B cell (primary cell): ENCODE measurements at regions not wholly inside any gene's neighbourhood (a gene's known extent, or its start where the extent isn't known, plus 50 kb on each side); places are given as distances from the start of the nearest gene placed in this dataset.

ENCODE experiments used
- ATAC-seq: fragments of 200-7000 bp; cut with Tn5 transposase; one replicate; pipeline ENCODE4 v1.10.0; 2021; ENCODE audit warnings: low read depth, mild to moderate bottlenecking, moderate number of reproducible peaks, moderate library complexity
- CTCF ChIA-PET: fragments of 350-600 bp; sonication (Branson Sonifier 250); formaldehyde crosslinking; loops from one replicate; lab custom pipeline; 2021; ENCODE audit warnings: antibody characterized with exemption, inconsistent platforms; lab: Charles Lee
- POLR2A ChIA-PET: fragments of 350-600 bp; sonication (Branson Sonifier 250); formaldehyde crosslinking; loops from one replicate; lab custom pipeline; 2021; ENCODE audit warnings: antibody characterized with exemption; lab: Charles Lee
- DNase-seq: peaks from one replicate; pipeline ENCODE4 v3.0.0; 2013
- H2AFZ ChIP-seq: 2 replicates; pipeline ENCODE4 v1.6.1; 2012; ENCODE audit warnings: mild to moderate bottlenecking, low read depth, low read length; ENCODE audit not compliant: insufficient read depth, poor library complexity, severe bottlenecking
- H3K27ac ChIP-seq, 2 donors: 1 replicate in 1 of 2; 2 replicates in 1 of 2; pipeline ENCODE4 v1.5.1; 2012 to 2013; ENCODE audit warnings: low read length in 2 of 2, mild to moderate bottlenecking in 2 of 2, moderate library complexity in 1 of 2
- H3K27me3 ChIP-seq, 4 experiments: fragments of 200-600 bp in 1 of 4; sonication (generic) in 1 of 4; replicated peaks in 1 of 4; 1 replicate in 2 of 4; 2 replicates in 2 of 4; pipeline versions ENCODE4 v1.6.1 to v1.7.0; 2013 to 2016; ENCODE audit warnings: low read length in 3 of 4, mild to moderate bottlenecking in 2 of 4, mixed read lengths in 1 of 4, moderate library complexity in 1 of 4; ENCODE audit not compliant: insufficient read depth in 4 of 4, control insufficient read depth in 3 of 4; ENCODE audit errors: control extremely low read depth in 1 of 4
- H3K36me3 ChIP-seq, 2 experiments: replicated peaks in 1 of 2; 1 replicate in 1 of 2; 2 replicates in 1 of 2; pipeline versions ENCODE4 v1.6.1 to v1.7.1; 2013; ENCODE audit warnings: low read length in 1 of 2; ENCODE audit not compliant: insufficient read depth in 2 of 2, control insufficient read depth in 1 of 2; ENCODE audit errors: control extremely low read depth in 1 of 2, extremely low read depth in 1 of 2
- H3K4me1 ChIP-seq, 2 donors: fragments of 200-600 bp in 1 of 2; sonication (generic) in 1 of 2; 1 replicate in 1 of 2; 2 replicates in 1 of 2; pipeline versions ENCODE4 v1.5.1 to v1.6.1; 2013 to 2017; ENCODE audit warnings: low read length in 2 of 2; ENCODE audit not compliant: control insufficient read depth in 2 of 2, insufficient read depth in 2 of 2
- H3K4me2 ChIP-seq: replicated peaks from 2 replicates; pipeline ENCODE3; 2012; ENCODE audit warnings: mild to moderate bottlenecking, low read depth, low read length; ENCODE audit not compliant: poor library complexity, severe bottlenecking
- H3K4me3 ChIP-seq, 5 experiments: fragments of 200-600 bp in 1 of 5; sonication (generic) in 1 of 5; 1 replicate in 3 of 5; 2 replicates in 2 of 5; pipeline versions ENCODE4 v1.5.1 to v1.7.0; 2011 to 2016; ENCODE audit warnings: low read length in 4 of 5, mild to moderate bottlenecking in 4 of 5, low read depth in 2 of 5, control low read depth in 1 of 5, moderate library complexity in 1 of 5; ENCODE audit not compliant: insufficient read depth in 1 of 5; ENCODE audit errors: control extremely low read depth in 1 of 5, extremely low read depth in 1 of 5
- H3K79me2 ChIP-seq: fragments of 200-600 bp; sonication (generic); one replicate; pipeline ENCODE4 v1.6.0; 2016; ENCODE audit warnings: low read length; ENCODE audit not compliant: control insufficient read depth, insufficient read depth
- H3K9ac ChIP-seq: fragments of 200-600 bp; sonication (generic); 2 replicates; pipeline ENCODE4 v1.6.1; 2017; ENCODE audit warnings: mild to moderate bottlenecking, low read length, moderate library complexity
- H3K9me3 ChIP-seq, 3 donors: one replicate each; pipeline versions ENCODE4 v1.6.1 to v1.7.1; 2013; ENCODE audit warnings: low read length in 2 of 3; ENCODE audit not compliant: control insufficient read depth in 2 of 3, insufficient read depth in 1 of 3; ENCODE audit errors: control extremely low read depth in 1 of 3
- H4K20me1 ChIP-seq: 2 replicates; pipeline ENCODE4 v1.6.0; 2012; ENCODE audit warnings: mild to moderate bottlenecking, low read length; ENCODE audit not compliant: insufficient read depth, control insufficient read depth, poor library complexity, severe bottlenecking
- H3K27ac Mint-ChIP-seq: one replicate; pipeline ENCODE4 v1.8.0; 2021; ENCODE audit warnings: mixed read lengths
- H3K27me3 Mint-ChIP-seq: one replicate; pipeline ENCODE4 v1.8.0; 2021; ENCODE audit warnings: mixed read lengths
- H3K4me1 Mint-ChIP-seq: one replicate; pipeline ENCODE4 v1.8.0; 2021; ENCODE audit warnings: mixed read lengths
- H3K4me3 Mint-ChIP-seq: one replicate; pipeline ENCODE4 v1.8.0; 2021; ENCODE audit warnings: mixed read lengths
- H3K9me3 Mint-ChIP-seq: one replicate; pipeline ENCODE4 v1.8.0; 2022; ENCODE audit warnings: mixed read lengths; ENCODE audit not compliant: insufficient read depth
- EZH2 ChIP-seq: IDR thresholded peaks from 2 replicates; pipeline ENCODE4 v1.6.1; 2012; ENCODE audit warnings: borderline replicate concordance, low read depth, mild to moderate bottlenecking, moderate library complexity, low read length; ENCODE audit not compliant: insufficient read depth, poor library complexity, severe bottlenecking
- WGBS: methylation state at CpG from one replicate; pipeline ENCODE4 v1.1.5; 2013; ENCODE audit warnings: missing lambda C conversion rate; ENCODE audit not compliant: insufficient coverage; 5-methylcytosine and 5-hydroxymethylcytosine counted together
- intact Hi-C: fragments of 100-400 bp; cut with micrococcal nuclease; formaldehyde crosslinking; loops from one replicate; pipeline ENCODE4 v1.10.0; 2022
- TF ChIP-seq, protein P1 (sequence below): fragments of 200-600 bp; IDR thresholded peaks from one replicate; pipeline ENCODE4 v1.8.0; 2022; ENCODE audit warnings: antibody characterized with exemption, mild to moderate bottlenecking

DNA sequence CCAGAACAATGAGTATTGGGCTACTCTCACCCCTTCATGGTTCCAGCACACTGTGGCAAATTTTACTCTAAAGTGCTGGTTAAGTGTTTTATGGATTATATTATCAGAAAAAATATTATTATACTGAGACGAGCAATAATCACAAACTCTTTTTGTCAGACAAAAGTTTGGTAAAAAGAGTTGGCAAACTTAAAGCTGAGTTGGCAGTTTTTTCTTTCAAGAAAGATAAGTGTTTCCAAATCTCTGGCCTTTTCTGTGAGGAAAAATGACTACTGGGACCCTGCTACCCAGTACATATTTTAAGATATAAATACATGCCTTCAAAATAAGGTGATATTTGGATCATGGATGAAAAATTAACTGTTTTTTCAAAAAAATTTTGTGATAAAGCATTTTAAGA is 471.5 kb upstream of the IL12A start:
- POLR2A ChIA-PET: no interaction called here
- no peak overlapping the region for H3K27ac ChIP-seq
- H3K79me2 ChIP-seq: no peaks in the 10 kb centered on the region
- H2AFZ ChIP-seq: no peak overlapping the region
- H3K27ac Mint-ChIP-seq: no peak overlapping the region
- no peaks in the 10 kb centered on the region for H3K27me3 ChIP-seq
- no peak for DNase-seq
- no peaks in the 10 kb centered on the region for H3K4me1 ChIP-seq
- no peaks in the 10 kb centered on the region for H4K20me1 ChIP-seq
- no peak overlapping the region for H3K9ac ChIP-seq
- no peak for ATAC-seq
- no peaks in the 10 kb centered on the region for H3K36me3 ChIP-seq
- H3K27me3 Mint-ChIP-seq: no peaks in the 10 kb centered on the region
- no peaks in the 10 kb centered on the region for H3K9me3 ChIP-seq
- no peak overlapping the region for H3K4me3 Mint-ChIP-seq
- TF ChIP-seq EZH2: no peak
- TF ChIP-seq, protein P1, sequence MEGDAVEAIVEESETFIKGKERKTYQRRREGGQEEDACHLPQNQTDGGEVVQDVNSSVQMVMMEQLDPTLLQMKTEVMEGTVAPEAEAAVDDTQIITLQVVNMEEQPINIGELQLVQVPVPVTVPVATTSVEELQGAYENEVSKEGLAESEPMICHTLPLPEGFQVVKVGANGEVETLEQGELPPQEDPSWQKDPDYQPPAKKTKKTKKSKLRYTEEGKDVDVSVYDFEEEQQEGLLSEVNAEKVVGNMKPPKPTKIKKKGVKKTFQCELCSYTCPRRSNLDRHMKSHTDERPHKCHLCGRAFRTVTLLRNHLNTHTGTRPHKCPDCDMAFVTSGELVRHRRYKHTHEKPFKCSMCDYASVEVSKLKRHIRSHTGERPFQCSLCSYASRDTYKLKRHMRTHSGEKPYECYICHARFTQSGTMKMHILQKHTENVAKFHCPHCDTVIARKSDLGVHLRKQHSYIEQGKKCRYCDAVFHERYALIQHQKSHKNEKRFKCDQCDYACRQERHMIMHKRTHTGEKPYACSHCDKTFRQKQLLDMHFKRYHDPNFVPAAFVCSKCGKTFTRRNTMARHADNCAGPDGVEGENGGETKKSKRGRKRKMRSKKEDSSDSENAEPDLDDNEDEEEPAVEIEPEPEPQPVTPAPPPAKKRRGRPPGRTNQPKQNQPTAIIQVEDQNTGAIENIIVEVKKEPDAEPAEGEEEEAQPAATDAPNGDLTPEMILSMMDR: no peak
- no peak overlapping the region for H3K4me2 ChIP-seq
- H3K4me3 ChIP-seq: no peak overlapping the region
- intact Hi-C loops: no loop called here
- H3K9me3 Mint-ChIP-seq: no peaks in the 10 kb centered on the region
- no CpG with 5 or more reads among the region's 1 CpG for WGBS
- H3K4me1 Mint-ChIP-seq: no peaks in the 10 kb centered on the region
- CTCF ChIA-PET: no interaction called here

DNA sequence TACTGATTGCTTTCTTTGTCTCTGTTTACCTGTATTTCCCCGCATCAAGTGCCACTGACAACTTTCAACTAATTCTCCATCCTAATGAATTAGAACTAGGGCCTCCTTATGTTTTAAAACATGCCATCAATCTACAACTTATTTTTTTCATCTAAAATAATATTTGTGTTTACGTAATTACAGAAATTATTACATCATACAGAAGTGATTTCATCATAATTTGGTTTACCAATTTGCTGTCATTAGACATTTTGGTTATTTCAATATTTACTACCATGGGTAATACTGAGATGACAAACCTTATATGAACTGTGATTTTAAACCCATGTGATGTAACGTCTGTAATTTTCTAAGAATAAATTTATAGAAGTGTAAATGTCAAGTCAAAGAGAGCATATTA is 468.0 kb upstream of the IL12A start:
- POLR2A ChIA-PET: no interaction called here
- H3K4me3 Mint-ChIP-seq: no peak overlapping the region

More for the DNA sequence above, 468.0 kb upstream of the IL12A start:
- Histone ChIP-seq H3K9me3 (no peaks in the 10 kb centered on the region), H3K36me3 (no peaks in the 10 kb centered on the region), H3K27ac (no peak overlapping the region), H3K4me1 (no peaks in the 10 kb centered on the region), H2AFZ (no peak overlapping the region), H3K4me2 (no peak overlapping the region), H3K79me2 (no peaks in the 10 kb centered on the region), H3K4me3 (no peak overlapping the region), H3K27me3 (no peaks in the 10 kb centered on the region), H4K20me1 (no peaks in the 10 kb centered on the region), H3K9ac (no peak overlapping the region)
- CTCF ChIA-PET: interaction anchor here (0.7 kb wide), 1 partner anchor 300 kb away, joined by 3 read pairs; no protein-coding TSS in a partner anchor
- TF ChIP-seq EZH2: no peak
- TF ChIP-seq, protein P1: no peak
- 100% methylated on average over 1 of the region's 3 CpGs for WGBS
- no peaks in the 10 kb centered on the region for H3K27me3 Mint-ChIP-seq
- intact Hi-C loops: no loop called here
- no peak for DNase-seq
- H3K4me1 Mint-ChIP-seq: no peaks in the 10 kb centered on the region
- H3K9me3 Mint-ChIP-seq: no peaks in the 10 kb centered on the region
- ATAC-seq: no peak
- H3K27ac Mint-ChIP-seq: no peak overlapping the region
